ENCODE measurements at regions not wholly inside any gene's neighbourhood (a gene's known extent, or its start where the extent isn't known, plus 50 kb on each side); places are given as distances from the start of the nearest gene placed in this dataset.

GRCh38 chr5:29702875-29703274, 1490.6 kb upstream of the CDH6 start:
- Histone ChIP-seq H3K9ac (ENCODE audit: extremely low read depth, insufficient read length, low read length) (no peak overlapping the region), H3K9me3 (ENCODE audit: control insufficient read depth, low read depth, low read length) (no peaks in the 10 kb centered on the region), H3K4me2 (ENCODE audit: insufficient read depth, insufficient read length, low read length) (no peak overlapping the region), H3K56ac (ENCODE audit: insufficient read length, low read depth, low read length) (no peak overlapping the region), H3K79me1 (ENCODE audit: insufficient read depth, low read depth, low read length, poor library complexity, severe bottlenecking) (no peaks in the 10 kb centered on the region), H2AK5ac (ENCODE audit: insufficient read length, low read length) (no peak overlapping the region), H3K18ac (ENCODE audit: insufficient read length, low read depth, low read length) (no peak overlapping the region), H3T11ph (ENCODE audit: low read length) (no peak overlapping the region), H3K23me2 (ENCODE audit: insufficient read length, low read depth, low read length, poor library complexity, severe bottlenecking) (no peaks in the 10 kb centered on the region), H3K79me2 (ENCODE audit: insufficient read depth, low read length) (no peaks in the 10 kb centered on the region), H3K4me1 (ENCODE audit: insufficient read depth, low read length) (no peaks in the 10 kb centered on the region), H4K91ac (ENCODE audit: insufficient read length, low read depth, low read length) (no peak overlapping the region), H2BK12ac (ENCODE audit: insufficient read length, low read depth, low read length) (no peak overlapping the region), H4K8ac (replicated peaks; ENCODE audit: insufficient read length, low read depth, low read length) (no peak overlapping the region), H2BK20ac (ENCODE audit: low read depth, low read length, poor library complexity, severe bottlenecking) (no peak overlapping the region), H2BK15ac (ENCODE audit: low read depth, low read length) (no peak overlapping the region), H3K4ac (ENCODE audit: low read depth, low read length) (no peak overlapping the region), H2AFZ (ENCODE audit: low read length) (no peak overlapping the region), H4K20me1 (ENCODE audit: control insufficient read depth, insufficient read depth, insufficient read length) (no peaks in the 10 kb centered on the region), H4K5ac (ENCODE audit: insufficient read length, low read depth, low read length) (no peak overlapping the region), H2BK120ac (ENCODE audit: low read depth, low read length, poor library complexity, severe bottlenecking) (no peak overlapping the region), H3K23ac (ENCODE audit: insufficient read length, low read depth, low read length) (no peak overlapping the region), H3K27ac (ENCODE audit: insufficient read length, low read depth, low read length) (no peak overlapping the region), H3K14ac (ENCODE audit: insufficient read depth, low read length) (no peak overlapping the region), H2BK5ac (ENCODE audit: insufficient read length, low read length) (no peak overlapping the region), H3K27me3 (ENCODE audit: insufficient read depth, low read length) (no peaks in the 10 kb centered on the region)
- TF ChIP-seq CTCF (conservative IDR thresholded peaks at IDR 0.05) = no peak
- peaks cover 3 to 5% of the 10 kb centered on the region in 2 experiments; a peak in 3 of 5 replicates for H3K9me3 Mint-ChIP-seq
- no CpG with 5 or more reads among the region's 1 CpG for WGBS (ENCODE audit: extremely low coverage, insufficient read length, low lambda C conversion rate)
- H3K27ac Mint-ChIP-seq = no peak overlapping the region
- no peaks in the 10 kb centered on the region for H3K4me1 Mint-ChIP-seq
- no peaks in the 10 kb centered on the region for H3K27me3 Mint-ChIP-seq (ENCODE audit: low read depth)
- H3K4me3 Mint-ChIP-seq = no peak overlapping the region
- no peaks in the 10 kb centered on the region for H3K36me3 Mint-ChIP-seq (ENCODE audit: insufficient read depth in 1 of 3, low read depth in 3 of 3)
- DNase-seq = no peak

Measured in H9 (cell line).